Lower leg skin (tissue), 3 donors: ENCODE measurements at regions not wholly inside any gene's neighbourhood (a gene's known extent, or its start where the extent isn't known, plus 50 kb on each side); places are given as distances from the start of the nearest gene placed in this dataset.

Experiments
- CTCF ChIP-seq, 3 donors: fragments of 450-650 bp; IDR thresholded peaks; one replicate each; pipeline ENCODE4 v1.5.1; 2016; ENCODE audit warnings: antibody characterized with exemption in 3 of 3, mild to moderate bottlenecking in 3 of 3, moderate library complexity in 2 of 3
- POLR2A ChIP-seq, 2 donors: fragments of 450-650 bp; IDR thresholded peaks; one replicate each; pipeline ENCODE4 v1.6.1; 2016 to 2017; ENCODE audit warnings: antibody characterized with exemption in 2 of 2, mild to moderate bottlenecking in 1 of 2, moderate library complexity in 1 of 2

- TF ChIP-seq CTCF (IDR thresholded peaks at IDR 0.05) (no peak), POLR2A (IDR thresholded peaks at IDR 0.05) (no peak)
These were observed 287.8 kb upstream of the CNTN5 start for GRCh38 chr11:98732947-98733346.
